ENCODE measurements at regions not wholly inside any gene's neighbourhood (a gene's known extent, or its start where the extent isn't known, plus 50 kb on each side); places are given as distances from the start of the nearest gene placed in this dataset.
A peak's percentile ranks its signal among the peaks of the same experiment; 100 is the strongest.

DNA sequence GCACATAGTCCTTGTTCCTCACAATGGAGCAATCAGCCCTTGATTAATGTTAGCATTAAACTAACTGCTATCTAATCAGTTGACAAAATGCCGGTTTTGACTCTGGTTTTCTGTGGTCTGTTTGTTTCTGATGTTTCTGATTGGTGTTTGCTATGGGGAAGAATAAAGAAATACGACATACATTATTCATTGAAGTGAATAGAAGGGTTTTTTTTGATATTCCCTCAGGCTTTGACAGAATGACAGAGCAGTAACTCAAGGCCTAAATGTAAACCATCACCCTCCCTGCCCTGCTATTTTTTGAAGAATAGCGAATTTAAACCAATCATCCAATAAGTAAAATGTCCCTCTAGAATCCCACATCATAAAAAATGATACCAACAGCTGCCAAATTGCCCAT is 65.5 kb upstream of the HS3ST1 start:
- H3K4me3 ChIP-seq (ENCODE audit: low read depth, low read length): no peak overlapping the region
- TF ChIP-seq CTCF (IDR thresholded peaks at IDR 0.05; ENCODE audit: low read depth, low read length): no peak

DNA sequence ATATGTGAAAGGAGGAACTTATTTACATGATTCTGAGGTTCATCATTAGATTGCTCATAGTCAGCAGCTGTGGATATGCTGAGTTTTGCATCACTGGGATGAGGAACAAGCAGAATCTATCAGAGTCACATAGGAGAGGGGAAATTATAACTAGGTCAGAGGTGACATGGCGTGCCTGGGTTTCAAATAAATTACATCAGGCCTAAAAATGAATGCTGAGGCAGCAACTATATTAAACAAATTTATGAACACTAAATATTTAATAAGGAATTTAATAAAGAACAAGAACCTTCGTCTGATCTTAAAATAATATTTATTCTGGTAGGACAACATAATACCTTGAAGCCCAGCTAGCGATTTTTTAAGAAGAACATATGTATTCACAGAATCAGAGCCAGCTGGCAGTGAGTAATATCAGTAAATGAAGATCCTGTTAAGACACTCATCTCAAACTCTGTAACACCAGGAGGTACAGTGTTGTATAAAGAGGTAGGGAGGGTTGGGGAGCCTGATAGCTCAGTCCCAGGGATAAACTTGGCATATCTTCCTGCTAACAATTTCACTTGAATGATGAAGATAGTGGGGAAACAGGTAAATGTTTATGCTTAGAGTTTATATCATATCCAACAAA is 60.9 kb upstream of the HS3ST1 start:
- no peak for TF ChIP-seq CTCF (IDR thresholded peaks at IDR 0.05; ENCODE audit: low read depth, low read length)
- H3K4me3 ChIP-seq (ENCODE audit: low read depth, low read length): no peak overlapping the region

DNA sequence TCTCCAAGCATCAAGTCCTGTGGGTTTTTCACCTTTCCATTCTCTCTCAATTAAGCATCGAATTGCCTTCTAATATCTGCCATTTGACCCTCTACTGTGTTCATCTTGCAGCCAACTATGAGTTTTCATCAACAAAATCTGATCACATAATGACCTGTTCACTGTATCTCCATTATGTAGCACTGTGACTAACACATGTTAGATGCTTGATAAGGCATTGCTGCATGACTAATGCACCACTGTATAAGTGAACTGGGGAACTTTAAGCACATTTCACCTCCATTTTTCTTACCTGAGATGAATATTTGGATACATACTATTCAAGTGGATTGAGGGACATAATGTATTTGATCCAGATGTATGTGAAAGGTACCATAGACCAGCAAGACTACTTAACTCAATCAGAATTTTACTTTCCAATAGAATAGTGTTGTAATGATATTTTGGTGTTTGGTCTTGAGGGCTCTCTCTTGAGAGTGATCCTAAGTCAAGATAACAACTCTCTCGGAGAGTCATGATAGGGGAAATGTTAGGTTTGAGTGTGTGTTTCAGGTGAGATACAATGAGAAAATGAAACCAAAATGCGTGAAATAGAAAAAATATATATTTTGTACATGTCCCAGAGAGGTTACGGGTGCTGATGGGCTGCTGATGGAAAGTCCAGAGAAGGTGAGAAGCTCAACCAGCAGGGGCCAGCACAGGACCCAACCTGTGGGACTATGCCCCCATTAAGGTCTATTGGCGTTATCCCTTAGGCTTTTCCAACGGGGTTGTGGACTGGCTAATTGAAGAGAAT is 60.2 kb upstream of the HS3ST1 start:
- H3K4me3 ChIP-seq (ENCODE audit: low read depth, low read length): no peak overlapping the region
- 0 out of 2 replicates have a peak, but pooled peaks have one; percentile 11 for TF ChIP-seq CTCF (IDR thresholded peaks at IDR 0.05; ENCODE audit: low read depth, low read length)

- H3K4me3 ChIP-seq (ENCODE audit: low read depth, low read length): no peak overlapping the region
These were observed 59.3 kb upstream of the HS3ST1 start for GRCh38 chr4:11487868-11488544.

DNA sequence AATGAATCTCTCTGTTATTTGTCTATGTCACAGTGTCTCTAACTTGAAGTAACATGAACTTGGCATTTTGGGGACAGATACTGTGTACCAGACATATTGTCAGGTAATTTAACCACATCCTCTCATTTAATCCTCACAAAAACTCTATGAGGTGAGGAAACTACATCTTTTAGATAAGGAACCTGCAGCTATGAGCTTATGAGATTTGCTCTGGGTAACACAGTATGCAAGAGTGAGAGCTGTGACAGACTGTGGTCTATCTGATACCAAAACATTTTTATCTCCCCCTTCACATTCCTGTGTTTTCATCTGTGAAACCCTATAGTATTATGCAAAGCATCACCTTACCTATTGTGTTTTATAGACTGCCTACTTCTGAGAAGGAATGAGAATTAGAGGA is 58.4 kb upstream of the HS3ST1 start:
- TF ChIP-seq CTCF (IDR thresholded peaks at IDR 0.05; ENCODE audit: low read depth, low read length): no peak
- no peak overlapping the region for H3K4me3 ChIP-seq (ENCODE audit: low read depth, low read length)

More at GRCh38 chr4:11487868-11488544, 59.3 kb upstream of the HS3ST1 start:
- TF ChIP-seq CTCF (IDR thresholded peaks at IDR 0.05; ENCODE audit: low read depth, low read length): no peak

GRCh38 chr4:11485926-11486325 is 57.2 kb upstream of the HS3ST1 start:
- H3K4me3 ChIP-seq (ENCODE audit: low read depth, low read length): no peak overlapping the region
- TF ChIP-seq CTCF (IDR thresholded peaks at IDR 0.05; ENCODE audit: low read depth, low read length): no peak

DNA sequence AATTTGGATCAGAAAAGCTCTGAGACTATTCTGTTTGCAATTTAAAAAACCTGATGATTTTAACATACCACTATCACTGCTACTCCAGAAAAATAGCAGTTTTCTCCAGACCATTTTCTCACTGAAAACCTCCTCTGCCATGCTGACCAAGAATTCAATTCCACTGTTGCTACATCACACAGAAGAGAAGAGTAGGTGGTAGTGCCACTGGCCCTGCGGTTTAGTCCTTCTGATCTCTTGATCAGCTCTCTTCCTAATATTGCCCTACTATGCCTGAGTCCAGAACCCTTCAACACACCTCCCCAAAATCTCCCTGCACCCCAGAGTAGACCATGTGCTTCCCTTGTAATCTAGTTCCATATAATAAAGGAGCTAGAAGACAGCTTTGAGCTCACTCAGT is 55.8 kb upstream of the HS3ST1 start:
- no peak overlapping the region for H3K4me3 ChIP-seq (ENCODE audit: low read depth, low read length)
- TF ChIP-seq CTCF (IDR thresholded peaks at IDR 0.05; ENCODE audit: low read depth, low read length): no peak
